ENCODE measurements at regions not wholly inside any gene's neighbourhood (a gene's known extent, or its start where the extent isn't known, plus 50 kb on each side); places are given as distances from the start of the nearest gene placed in this dataset.

GRCh38 chr11:80321786-80322185, 881.0 kb upstream of the TENM4 start:
- TF ChIP-seq CTCF (IDR thresholded peaks at IDR 0.05) (no peak), POLR2A (IDR thresholded peaks at IDR 0.05) (no peak)
